Nephron progenitor cell (in vitro differentiated cells): ENCODE measurements at regions not wholly inside any gene's neighbourhood (a gene's known extent, or its start where the extent isn't known, plus 50 kb on each side); places are given as distances from the start of the nearest gene placed in this dataset.
"Not testable (repeated sequence)": the region's sequence is repeated elsewhere in the genome, so short reads cannot be mapped to it uniquely, and the experiment has no call there.

Experiments used
- DNase-seq: peaks from one replicate; pipeline ENCODE4 v3.0.0; 2021
- H3K27ac Mint-ChIP-seq: 2 replicates; pipeline ENCODE4 v1.8.0; 2021; ENCODE audit warnings: mild to moderate bottlenecking, moderate library complexity, mixed read lengths
- H3K27me3 Mint-ChIP-seq: 2 replicates; pipeline ENCODE4 v1.8.0; 2021; ENCODE audit warnings: mild to moderate bottlenecking, low read depth, mixed read lengths; ENCODE audit not compliant: poor library complexity
- H3K36me3 Mint-ChIP-seq: 2 replicates; pipeline ENCODE4 v1.8.0; 2021; ENCODE audit warnings: low read depth, mixed read lengths
- H3K4me1 Mint-ChIP-seq: 2 replicates; pipeline ENCODE4 v1.8.0; 2021; ENCODE audit warnings: mixed read lengths
- H3K4me3 Mint-ChIP-seq: 2 replicates; pipeline ENCODE4 v1.8.0; 2021; ENCODE audit warnings: mild to moderate bottlenecking, moderate library complexity, mixed read lengths
- H3K9me3 Mint-ChIP-seq: 2 replicates; pipeline ENCODE4 v1.8.0; 2021; ENCODE audit warnings: mild to moderate bottlenecking, moderate library complexity, mixed read lengths
- TF ChIP-seq, protein P1 (sequence below): fragments of 200-600 bp; sonication (generic); IDR thresholded peaks from 2 replicates; pipeline ENCODE4 v1.5.0; 2021; ENCODE audit warnings: antibody characterized with exemption

DNA sequence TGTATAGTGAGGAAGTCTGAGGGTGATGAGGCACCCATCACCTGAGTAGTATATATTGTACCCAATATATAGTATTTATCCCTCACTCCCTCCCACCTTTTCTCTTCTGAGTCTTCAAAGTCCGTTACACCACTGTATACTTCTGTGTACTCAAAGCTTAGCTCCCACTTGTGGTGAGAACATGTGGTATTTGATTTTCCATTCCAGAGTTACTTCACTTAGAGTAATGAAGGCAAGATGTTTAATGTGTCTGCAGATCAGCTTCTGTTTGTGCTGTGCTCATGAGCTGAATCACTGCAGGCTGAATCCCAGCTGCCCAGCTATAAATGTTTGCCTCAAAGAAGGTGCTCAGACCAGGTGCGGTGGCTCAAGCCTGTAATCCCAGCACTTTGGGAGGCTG lies 139.3 kb upstream of the FOXA2 start:
- H3K9me3 Mint-ChIP-seq = no peaks in the 10 kb centered on the region
- peaks cover 15% of the 10 kb centered on the region for H3K4me1 Mint-ChIP-seq
- peaks cover 6% of the 10 kb centered on the region for H3K27me3 Mint-ChIP-seq
- DNase-seq = no peak
- TF ChIP-seq, protein P1, sequence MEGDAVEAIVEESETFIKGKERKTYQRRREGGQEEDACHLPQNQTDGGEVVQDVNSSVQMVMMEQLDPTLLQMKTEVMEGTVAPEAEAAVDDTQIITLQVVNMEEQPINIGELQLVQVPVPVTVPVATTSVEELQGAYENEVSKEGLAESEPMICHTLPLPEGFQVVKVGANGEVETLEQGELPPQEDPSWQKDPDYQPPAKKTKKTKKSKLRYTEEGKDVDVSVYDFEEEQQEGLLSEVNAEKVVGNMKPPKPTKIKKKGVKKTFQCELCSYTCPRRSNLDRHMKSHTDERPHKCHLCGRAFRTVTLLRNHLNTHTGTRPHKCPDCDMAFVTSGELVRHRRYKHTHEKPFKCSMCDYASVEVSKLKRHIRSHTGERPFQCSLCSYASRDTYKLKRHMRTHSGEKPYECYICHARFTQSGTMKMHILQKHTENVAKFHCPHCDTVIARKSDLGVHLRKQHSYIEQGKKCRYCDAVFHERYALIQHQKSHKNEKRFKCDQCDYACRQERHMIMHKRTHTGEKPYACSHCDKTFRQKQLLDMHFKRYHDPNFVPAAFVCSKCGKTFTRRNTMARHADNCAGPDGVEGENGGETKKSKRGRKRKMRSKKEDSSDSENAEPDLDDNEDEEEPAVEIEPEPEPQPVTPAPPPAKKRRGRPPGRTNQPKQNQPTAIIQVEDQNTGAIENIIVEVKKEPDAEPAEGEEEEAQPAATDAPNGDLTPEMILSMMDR = no peak
- H3K36me3 Mint-ChIP-seq = no peaks in the 10 kb centered on the region
- H3K27ac Mint-ChIP-seq = no peak overlapping the region
- no peak overlapping the region for H3K4me3 Mint-ChIP-seq

DNA sequence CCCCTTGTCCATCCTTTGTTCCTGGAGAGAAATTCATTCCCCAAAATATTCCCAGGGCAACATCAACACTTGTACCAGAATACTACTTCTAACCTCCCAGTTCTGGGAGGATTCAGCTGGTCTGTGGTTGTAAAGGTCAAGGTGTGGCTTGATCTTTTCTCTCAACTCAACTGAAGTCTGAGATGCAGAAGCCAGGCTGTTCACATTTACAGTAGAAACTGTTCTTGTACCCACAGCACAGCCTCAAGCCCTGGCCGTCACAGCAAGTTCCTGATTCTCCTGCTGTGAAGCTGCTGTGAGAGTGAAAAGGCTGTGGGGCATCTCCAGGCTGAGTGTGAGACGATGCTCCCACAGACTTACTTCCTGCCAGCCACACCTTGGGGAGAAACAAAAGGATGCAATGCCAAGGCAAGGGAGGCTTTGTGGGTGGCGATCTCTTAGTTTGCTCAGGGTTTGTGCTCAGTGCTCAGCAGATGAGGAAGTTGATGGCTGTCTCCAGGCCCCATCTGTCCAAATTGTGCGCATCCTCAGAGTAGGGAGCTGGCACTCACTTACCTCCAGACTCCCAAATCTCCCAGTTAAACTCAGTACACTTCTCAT lies 143.9 kb upstream of the FOXA2 start:
- H3K36me3 Mint-ChIP-seq = no peaks in the 10 kb centered on the region
- no peaks in the 10 kb centered on the region for H3K4me1 Mint-ChIP-seq
- no peak overlapping the region for H3K27ac Mint-ChIP-seq
- no peak overlapping the region for H3K4me3 Mint-ChIP-seq
- DNase-seq = no peak
- TF ChIP-seq, protein P1 = no peak
- no peaks in the 10 kb centered on the region for H3K27me3 Mint-ChIP-seq
- H3K9me3 Mint-ChIP-seq = peaks cover 5% of the 10 kb centered on the region

DNA sequence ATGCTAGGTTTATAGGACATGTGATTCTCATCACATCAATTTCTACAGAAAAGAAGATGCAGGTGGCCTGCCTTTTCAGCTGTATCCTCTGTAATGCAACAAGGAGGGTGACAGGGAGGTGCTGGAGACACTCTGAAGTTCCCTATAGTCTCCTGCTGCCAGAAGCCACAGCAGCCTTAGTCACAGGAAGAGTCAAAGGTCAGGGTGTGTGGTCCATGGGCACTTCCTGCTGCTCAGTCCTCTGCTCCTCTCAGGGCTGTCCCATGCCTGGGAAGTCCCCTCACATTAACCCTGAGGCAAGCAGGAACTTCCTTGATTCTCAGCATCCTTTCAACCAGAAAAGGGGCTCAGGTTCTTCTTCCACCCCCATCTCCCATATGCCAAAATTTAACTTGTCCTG lies 144.8 kb upstream of the FOXA2 start:
- Mint-ChIP-seq H3K4me1 (no peaks in the 10 kb centered on the region), H3K9me3 (peaks cover 13% of the 10 kb centered on the region), H3K27ac (no peak overlapping the region), H3K4me3 (no peak overlapping the region), H3K36me3 (no peaks in the 10 kb centered on the region), H3K27me3 (no peaks in the 10 kb centered on the region)
- DNase-seq = no peak
- TF ChIP-seq, protein P1 = no peak

DNA sequence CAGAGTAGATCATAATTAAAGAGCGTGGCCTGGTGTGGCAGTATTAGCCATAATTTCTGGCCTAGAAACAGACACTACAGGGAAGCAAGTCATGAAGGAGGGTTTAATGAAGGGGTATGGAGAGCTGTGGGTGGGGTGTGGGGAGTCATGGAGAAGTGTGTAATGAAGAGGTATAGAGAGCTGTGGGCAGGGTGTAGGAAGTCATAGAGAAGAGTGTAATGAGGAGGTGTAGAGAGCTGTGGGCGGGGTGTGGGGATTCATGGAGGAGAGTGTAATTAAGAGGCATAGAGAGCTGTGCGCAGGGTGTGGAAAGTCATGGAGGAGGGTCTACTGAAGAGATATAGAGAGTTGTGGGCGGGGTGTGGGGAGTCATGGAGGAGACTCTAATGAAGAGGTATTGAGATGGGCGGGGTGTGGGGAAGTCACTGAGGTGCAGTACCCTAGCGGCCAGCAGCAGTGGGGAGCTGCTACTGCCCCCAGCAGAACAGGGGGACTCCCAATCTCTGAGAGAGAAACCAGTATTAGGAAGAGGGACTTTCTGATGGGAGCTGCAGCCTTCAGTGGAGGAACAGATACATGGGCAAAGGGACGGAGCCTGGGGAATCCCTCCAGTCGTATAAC lies 145.4 kb upstream of the FOXA2 start:
- Mint-ChIP-seq H3K4me3 (no peak overlapping the region), H3K27ac (no peak overlapping the region), H3K9me3 (peaks cover 19% of the 10 kb centered on the region), H3K4me1 (no peaks in the 10 kb centered on the region), H3K27me3 (no peaks in the 10 kb centered on the region), H3K36me3 (no peaks in the 10 kb centered on the region)
- DNase-seq = no peak
- TF ChIP-seq, protein P1 = no peak

DNA sequence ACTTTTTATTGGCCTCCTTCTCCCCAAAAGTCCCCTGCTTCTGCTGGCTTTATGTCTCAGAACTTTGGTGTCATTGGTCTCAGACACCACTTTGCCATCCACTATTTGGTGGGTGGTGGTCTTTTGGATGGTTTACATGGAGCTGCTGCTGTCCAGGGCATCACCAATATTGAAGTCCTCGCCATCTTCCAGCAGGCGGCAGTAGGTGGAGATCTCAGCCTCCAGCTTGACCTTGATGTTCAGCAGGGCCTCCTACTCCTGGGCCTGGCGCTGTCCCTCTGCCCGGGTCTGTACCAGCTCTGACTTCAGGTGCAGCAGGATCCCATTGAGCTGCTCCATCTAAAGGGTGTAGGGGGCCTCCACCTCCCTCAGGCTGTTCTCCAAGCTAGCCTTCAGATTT lies 148.4 kb upstream of the FOXA2 start:
- no peak for DNase-seq
- Mint-ChIP-seq H3K36me3 (no peaks in the 10 kb centered on the region), H3K9me3 (peaks cover 31% of the 10 kb centered on the region), H3K27ac (no peak overlapping the region), H3K4me3 (no peak overlapping the region), H3K27me3 (peaks cover 4% of the 10 kb centered on the region), H3K4me1 (no peaks in the 10 kb centered on the region)
- TF ChIP-seq, protein P1 = no peak

DNA sequence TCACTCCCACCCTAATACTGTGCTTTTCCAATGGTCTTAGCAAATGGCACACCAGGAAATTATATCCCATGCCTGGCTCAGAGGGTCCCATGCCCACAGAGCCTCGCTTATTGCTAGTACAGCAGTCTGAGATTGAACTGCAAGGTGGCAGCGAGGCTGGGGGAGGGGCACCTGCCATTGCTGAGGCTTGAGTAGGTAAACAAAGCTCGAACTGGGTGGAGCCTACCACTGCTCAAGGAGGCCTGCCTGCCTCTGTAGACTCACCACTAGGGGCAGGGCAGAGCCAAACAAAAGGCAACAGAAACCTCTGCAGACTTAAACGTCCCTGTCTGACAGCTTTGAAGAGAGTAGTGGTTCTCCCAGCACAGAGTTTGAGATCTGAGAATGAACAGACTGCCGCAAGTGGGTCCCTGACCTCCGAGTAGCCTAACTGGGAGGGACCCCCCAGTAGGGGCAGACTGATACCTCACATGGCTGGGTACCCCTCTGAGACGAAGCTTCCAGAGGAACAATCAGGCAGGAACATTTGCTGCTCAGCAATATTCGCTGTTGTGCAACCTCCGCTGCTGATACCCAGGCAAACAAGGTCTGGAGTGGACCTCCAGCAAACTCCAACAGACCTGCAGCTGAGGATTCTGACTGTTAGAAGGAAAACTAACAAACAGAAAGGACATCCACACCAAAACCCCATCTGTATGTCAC lies 150.7 kb upstream of the FOXA2 start:
- H3K9me3 Mint-ChIP-seq = peaks cover 39% of the 10 kb centered on the region
- H3K27ac Mint-ChIP-seq, H3K4me3 Mint-ChIP-seq, H3K4me1 Mint-ChIP-seq, H3K27me3 Mint-ChIP-seq, H3K36me3 Mint-ChIP-seq: not testable (repeated sequence)
- DNase-seq = peak; percentile 10
